IPS-18a (cell line): ENCODE measurements at regions not wholly inside any gene's neighbourhood (a gene's known extent, or its start where the extent isn't known, plus 50 kb on each side); places are given as distances from the start of the nearest gene placed in this dataset.

ENCODE experiments used
- H3K27ac ChIP-seq: one replicate; pipeline ENCODE4 v1.5.1; 2013; ENCODE audit warnings: low read length
- H3K27me3 ChIP-seq: one replicate; pipeline ENCODE4 v1.6.1; 2013; ENCODE audit warnings: mild to moderate bottlenecking, low read length; ENCODE audit not compliant: control insufficient read depth, insufficient read depth
- H3K36me3 ChIP-seq: one replicate; pipeline ENCODE4 v1.6.1; 2013; ENCODE audit warnings: low read depth, low read length; ENCODE audit not compliant: control insufficient read depth
- H3K4me1 ChIP-seq: one replicate; pipeline ENCODE4 v1.6.1; 2013; ENCODE audit warnings: low read depth, low read length; ENCODE audit not compliant: control insufficient read depth
- H3K4me3 ChIP-seq: one replicate; pipeline ENCODE4 v1.5.1; 2013; ENCODE audit warnings: low read length
- H3K9ac ChIP-seq: one replicate; pipeline ENCODE4 v1.6.1; 2013; ENCODE audit warnings: mild to moderate bottlenecking, low read length, moderate library complexity
- H3K9me3 ChIP-seq: one replicate; pipeline ENCODE4 v1.6.1; 2013; ENCODE audit warnings: low read depth, low read length; ENCODE audit not compliant: control insufficient read depth

- no peak overlapping the region for H3K4me3 ChIP-seq
- peaks cover 6% of the 10 kb centered on the region for H3K4me1 ChIP-seq
- H3K27me3 ChIP-seq, result no peaks in the 10 kb centered on the region
- no peaks in the 10 kb centered on the region for H3K9me3 ChIP-seq
- no peak overlapping the region for H3K9ac ChIP-seq
- H3K27ac ChIP-seq, result no peak overlapping the region
- H3K36me3 ChIP-seq, result no peaks in the 10 kb centered on the region
Observed at GRCh38 chr13:81846771-81847170, 1505.8 kb upstream of the SPRY2 start.

- Histone ChIP-seq H3K27ac (no peak overlapping the region), H3K27me3 (no peaks in the 10 kb centered on the region), H3K9ac (no peak overlapping the region), H3K36me3 (no peaks in the 10 kb centered on the region), H3K9me3 (no peaks in the 10 kb centered on the region), H3K4me3 (no peak overlapping the region), H3K4me1 (no peaks in the 10 kb centered on the region)
Observed at GRCh38 chr13:81821259-81821658, 1480.3 kb upstream of the SPRY2 start.

- H3K9ac ChIP-seq, result no peak overlapping the region
- H3K36me3 ChIP-seq, result no peaks in the 10 kb centered on the region
Observed at GRCh38 chr13:81800433-81800832, 1459.5 kb upstream of the SPRY2 start.

GRCh38 chr13:81795710-81796109 is 1454.8 kb upstream of the SPRY2 start:
- Histone ChIP-seq H3K9ac (no peak overlapping the region), H3K27me3 (no peaks in the 10 kb centered on the region), H3K4me1 (no peaks in the 10 kb centered on the region), H3K9me3 (no peaks in the 10 kb centered on the region), H3K36me3 (no peaks in the 10 kb centered on the region), H3K4me3 (no peak overlapping the region), H3K27ac (no peak overlapping the region)

More at GRCh38 chr13:81800433-81800832, 1459.5 kb upstream of the SPRY2 start:
- H3K9me3 ChIP-seq, result no peaks in the 10 kb centered on the region
- H3K4me1 ChIP-seq, result no peaks in the 10 kb centered on the region
- H3K4me3 ChIP-seq, result no peak overlapping the region
- no peak overlapping the region for H3K27ac ChIP-seq
- no peaks in the 10 kb centered on the region for H3K27me3 ChIP-seq

GRCh38 chr13:81791641-81792040 is 1450.7 kb upstream of the SPRY2 start:
- no peak overlapping the region for H3K4me3 ChIP-seq

GRCh38 chr13:81781471-81781870 is 1440.5 kb upstream of the SPRY2 start:
- Histone ChIP-seq H3K36me3 (no peaks in the 10 kb centered on the region), H3K9ac (no peak overlapping the region), H3K27ac (no peak overlapping the region), H3K4me1 (peaks cover 7% of the 10 kb centered on the region), H3K9me3 (no peaks in the 10 kb centered on the region), H3K27me3 (no peaks in the 10 kb centered on the region), H3K4me3 (no peak overlapping the region)

More at GRCh38 chr13:81791641-81792040, 1450.7 kb upstream of the SPRY2 start:
- Histone ChIP-seq H3K9me3 (no peaks in the 10 kb centered on the region), H3K4me1 (no peaks in the 10 kb centered on the region), H3K27ac (no peak overlapping the region), H3K9ac (no peak overlapping the region), H3K36me3 (no peaks in the 10 kb centered on the region), H3K27me3 (no peaks in the 10 kb centered on the region)

GRCh38 chr13:81779876-81780275 is 1439.0 kb upstream of the SPRY2 start:
- Histone ChIP-seq H3K9me3 (no peaks in the 10 kb centered on the region), H3K27ac (no peak overlapping the region), H3K9ac (no peak overlapping the region), H3K4me3 (no peak overlapping the region), H3K36me3 (no peaks in the 10 kb centered on the region), H3K4me1 (peaks cover 7% of the 10 kb centered on the region), H3K27me3 (no peaks in the 10 kb centered on the region)

- Histone ChIP-seq H3K4me1 (peaks cover 7% of the 10 kb centered on the region), H3K4me3 (no peak overlapping the region), H3K9me3 (no peaks in the 10 kb centered on the region)
Observed at GRCh38 chr13:81778350-81778749, 1437.4 kb upstream of the SPRY2 start.

GRCh38 chr13:81773263-81773662 is 1432.3 kb upstream of the SPRY2 start:
- H3K36me3 ChIP-seq, result no peaks in the 10 kb centered on the region
- no peaks in the 10 kb centered on the region for H3K9me3 ChIP-seq
- H3K4me3 ChIP-seq, result no peak overlapping the region
- no peak overlapping the region for H3K9ac ChIP-seq
- peaks cover 3% of the 10 kb centered on the region for H3K4me1 ChIP-seq
- H3K27ac ChIP-seq, result no peak overlapping the region
- H3K27me3 ChIP-seq, result no peaks in the 10 kb centered on the region

More at GRCh38 chr13:81778350-81778749, 1437.4 kb upstream of the SPRY2 start:
- no peaks in the 10 kb centered on the region for H3K27me3 ChIP-seq
- no peak overlapping the region for H3K27ac ChIP-seq
- no peak overlapping the region for H3K9ac ChIP-seq
- no peaks in the 10 kb centered on the region for H3K36me3 ChIP-seq

GRCh38 chr13:81771951-81772350 is 1431.0 kb upstream of the SPRY2 start:
- Histone ChIP-seq H3K4me1 (peaks cover 3% of the 10 kb centered on the region), H3K36me3 (no peaks in the 10 kb centered on the region), H3K27ac (no peak overlapping the region), H3K4me3 (no peak overlapping the region), H3K27me3 (no peaks in the 10 kb centered on the region), H3K9ac (no peak overlapping the region), H3K9me3 (no peaks in the 10 kb centered on the region)

- Histone ChIP-seq H3K4me3 (no peak overlapping the region), H3K9me3 (no peaks in the 10 kb centered on the region), H3K36me3 (no peaks in the 10 kb centered on the region), H3K9ac (no peak overlapping the region), H3K27me3 (no peaks in the 10 kb centered on the region), H3K4me1 (peaks cover 3% of the 10 kb centered on the region), H3K27ac (no peak overlapping the region)
Observed at GRCh38 chr13:81770868-81771505, 1430.1 kb upstream of the SPRY2 start.

GRCh38 chr13:81762449-81762848 is 1421.5 kb upstream of the SPRY2 start:
- Histone ChIP-seq H3K9me3 (no peaks in the 10 kb centered on the region), H3K4me1 (no peaks in the 10 kb centered on the region), H3K9ac (no peak overlapping the region), H3K36me3 (no peaks in the 10 kb centered on the region), H3K27ac (no peak overlapping the region), H3K27me3 (no peaks in the 10 kb centered on the region), H3K4me3 (no peak overlapping the region)
